Gastrocnemius medialis (tissue), 4 donors: ENCODE measurements at regions not wholly inside any gene's neighbourhood (a gene's known extent, or its start where the extent isn't known, plus 50 kb on each side); places are given as distances from the start of the nearest gene placed in this dataset.

ENCODE experiments used
- POLR2A ChIP-seq, 2 donors: fragments of 450-650 bp; IDR thresholded peaks; one replicate each; pipeline ENCODE4 v1.6.1; 2017; ENCODE audit warnings: antibody characterized with exemption in 2 of 2, mild to moderate bottlenecking in 2 of 2, moderate library complexity in 2 of 2
- TF ChIP-seq, protein P1 (sequence below), 5 experiments: fragments of 450-650 bp in 3 of 5; fragments of 200-600 bp in 2 of 5; sonication (generic) in 2 of 5; IDR thresholded peaks in 4 of 5; conservative IDR thresholded peaks in 1 of 5; 1 replicate in 4 of 5; 2 replicates in 1 of 5; pipeline ENCODE4 v1.5.1; 2016 to 2019; ENCODE audit warnings: antibody characterized with exemption in 5 of 5, mild to moderate bottlenecking in 3 of 5, moderate library complexity in 3 of 5

- TF ChIP-seq, protein P1, sequence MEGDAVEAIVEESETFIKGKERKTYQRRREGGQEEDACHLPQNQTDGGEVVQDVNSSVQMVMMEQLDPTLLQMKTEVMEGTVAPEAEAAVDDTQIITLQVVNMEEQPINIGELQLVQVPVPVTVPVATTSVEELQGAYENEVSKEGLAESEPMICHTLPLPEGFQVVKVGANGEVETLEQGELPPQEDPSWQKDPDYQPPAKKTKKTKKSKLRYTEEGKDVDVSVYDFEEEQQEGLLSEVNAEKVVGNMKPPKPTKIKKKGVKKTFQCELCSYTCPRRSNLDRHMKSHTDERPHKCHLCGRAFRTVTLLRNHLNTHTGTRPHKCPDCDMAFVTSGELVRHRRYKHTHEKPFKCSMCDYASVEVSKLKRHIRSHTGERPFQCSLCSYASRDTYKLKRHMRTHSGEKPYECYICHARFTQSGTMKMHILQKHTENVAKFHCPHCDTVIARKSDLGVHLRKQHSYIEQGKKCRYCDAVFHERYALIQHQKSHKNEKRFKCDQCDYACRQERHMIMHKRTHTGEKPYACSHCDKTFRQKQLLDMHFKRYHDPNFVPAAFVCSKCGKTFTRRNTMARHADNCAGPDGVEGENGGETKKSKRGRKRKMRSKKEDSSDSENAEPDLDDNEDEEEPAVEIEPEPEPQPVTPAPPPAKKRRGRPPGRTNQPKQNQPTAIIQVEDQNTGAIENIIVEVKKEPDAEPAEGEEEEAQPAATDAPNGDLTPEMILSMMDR (IDR thresholded peaks at IDR 0.05 in 4 of 5, conservative IDR thresholded peaks at IDR 0.05 in 1 of 5) = no peak
- TF ChIP-seq POLR2A (IDR thresholded peaks at IDR 0.05) = no peak
These were observed 862.7 kb downstream of the NCAM2 start for GRCh38 chr21:21860888-21861287.
